ENCODE measurements at regions not wholly inside any gene's neighbourhood (a gene's known extent, or its start where the extent isn't known, plus 50 kb on each side); places are given as distances from the start of the nearest gene placed in this dataset.

DNA sequence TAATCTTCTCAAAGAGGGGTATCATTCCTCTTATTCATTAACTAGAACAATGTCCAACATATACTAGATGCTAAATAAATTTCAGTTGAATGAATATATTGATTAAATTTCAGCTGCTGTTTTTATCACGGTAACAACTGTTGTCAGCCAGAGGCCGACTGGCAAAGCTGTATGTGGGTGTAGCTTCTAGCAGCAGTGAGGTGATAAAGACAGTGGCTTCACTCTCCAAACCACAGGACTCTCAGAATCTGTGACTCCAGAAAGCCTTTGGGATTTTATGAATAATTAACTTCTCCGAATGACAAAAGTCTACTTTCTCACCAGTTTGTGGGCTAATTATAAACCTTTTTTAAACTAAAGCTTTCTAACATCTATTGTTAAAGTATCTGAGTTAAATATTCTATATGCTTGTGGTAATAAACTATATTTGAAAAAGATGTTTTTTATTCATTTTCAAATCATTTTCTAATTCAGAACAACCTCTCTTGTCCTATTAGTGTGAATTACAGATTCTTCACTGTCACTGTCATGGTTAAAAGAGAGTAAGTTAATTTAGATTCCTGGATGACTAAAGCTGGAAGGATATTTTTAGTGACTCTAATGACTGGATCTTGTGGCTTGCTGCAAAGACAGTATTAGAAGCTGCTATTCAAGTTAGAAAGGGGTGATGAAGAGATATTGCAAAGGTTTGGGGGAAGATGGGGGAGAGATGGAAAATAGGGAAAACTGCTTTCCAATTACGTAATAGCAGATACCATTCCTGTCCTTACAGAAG, 796.4 kb upstream of the ARPP21 start:
- Mint-ChIP-seq H3K27ac (no peak overlapping the region), H3K4me1 (ENCODE audit: unreplicated experiment) (peaks cover 16% of the 10 kb centered on the region), H3K36me3 (no peaks in the 10 kb centered on the region), H3K4me3 (no peak overlapping the region), H3K9me3 (peaks cover 5% of the 10 kb centered on the region), H3K27me3 (peaks cover 32% of the 10 kb centered on the region)
- DNase-seq (ENCODE audit: extremely low spot score, unreplicated experiment): no peak
- TF ChIP-seq, protein P1, sequence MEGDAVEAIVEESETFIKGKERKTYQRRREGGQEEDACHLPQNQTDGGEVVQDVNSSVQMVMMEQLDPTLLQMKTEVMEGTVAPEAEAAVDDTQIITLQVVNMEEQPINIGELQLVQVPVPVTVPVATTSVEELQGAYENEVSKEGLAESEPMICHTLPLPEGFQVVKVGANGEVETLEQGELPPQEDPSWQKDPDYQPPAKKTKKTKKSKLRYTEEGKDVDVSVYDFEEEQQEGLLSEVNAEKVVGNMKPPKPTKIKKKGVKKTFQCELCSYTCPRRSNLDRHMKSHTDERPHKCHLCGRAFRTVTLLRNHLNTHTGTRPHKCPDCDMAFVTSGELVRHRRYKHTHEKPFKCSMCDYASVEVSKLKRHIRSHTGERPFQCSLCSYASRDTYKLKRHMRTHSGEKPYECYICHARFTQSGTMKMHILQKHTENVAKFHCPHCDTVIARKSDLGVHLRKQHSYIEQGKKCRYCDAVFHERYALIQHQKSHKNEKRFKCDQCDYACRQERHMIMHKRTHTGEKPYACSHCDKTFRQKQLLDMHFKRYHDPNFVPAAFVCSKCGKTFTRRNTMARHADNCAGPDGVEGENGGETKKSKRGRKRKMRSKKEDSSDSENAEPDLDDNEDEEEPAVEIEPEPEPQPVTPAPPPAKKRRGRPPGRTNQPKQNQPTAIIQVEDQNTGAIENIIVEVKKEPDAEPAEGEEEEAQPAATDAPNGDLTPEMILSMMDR (conservative IDR thresholded peaks at IDR 0.05): no peak

DNA sequence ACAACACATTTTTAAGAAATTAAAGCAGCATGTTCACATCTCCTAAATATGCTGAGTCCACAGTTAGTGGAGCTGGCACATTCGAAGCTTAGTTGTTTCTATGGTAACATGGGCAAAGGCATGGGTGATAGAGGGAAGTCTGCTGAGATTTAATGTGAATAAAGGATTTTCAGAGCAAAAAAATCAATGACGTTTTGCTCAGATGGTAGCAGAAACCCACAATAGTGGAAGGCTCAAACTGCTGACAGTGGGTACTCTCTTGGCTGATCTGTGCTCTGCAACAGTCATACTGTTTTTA, 795.1 kb upstream of the ARPP21 start:
- Mint-ChIP-seq H3K9me3 (no peaks in the 10 kb centered on the region), H3K36me3 (no peaks in the 10 kb centered on the region), H3K4me3 (no peak overlapping the region), H3K27ac (no peak overlapping the region), H3K27me3 (peaks cover 34% of the 10 kb centered on the region), H3K4me1 (ENCODE audit: unreplicated experiment) (peaks cover 17% of the 10 kb centered on the region)
- no peak for DNase-seq (ENCODE audit: extremely low spot score, unreplicated experiment)
- TF ChIP-seq, protein P1 (conservative IDR thresholded peaks at IDR 0.05): no peak

DNA sequence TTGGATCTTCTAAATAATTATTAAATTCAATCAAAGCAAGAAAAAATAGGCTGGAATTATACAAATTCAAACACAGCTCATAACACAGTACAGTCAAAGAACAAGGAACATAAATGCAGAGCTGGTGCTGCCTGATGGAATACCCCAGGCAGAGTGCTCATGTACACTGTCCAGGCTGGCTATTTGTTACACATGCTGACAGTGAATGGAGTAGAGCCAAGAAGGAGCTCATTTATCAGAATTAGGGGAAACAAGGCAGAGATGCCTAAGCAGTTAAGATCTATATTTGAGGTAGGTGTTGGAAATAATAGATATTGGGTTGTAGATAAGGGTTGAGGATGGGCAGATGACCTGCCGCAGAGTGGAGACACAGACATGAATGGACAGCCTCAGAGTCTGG, 788.2 kb upstream of the ARPP21 start:
- H3K27ac Mint-ChIP-seq: no peak overlapping the region
- no peak for DNase-seq (ENCODE audit: extremely low spot score, unreplicated experiment)
- peaks cover 5% of the 10 kb centered on the region for H3K4me1 Mint-ChIP-seq (ENCODE audit: unreplicated experiment)
- TF ChIP-seq, protein P1 (conservative IDR thresholded peaks at IDR 0.05): no peak
- H3K9me3 Mint-ChIP-seq: no peaks in the 10 kb centered on the region
- peaks cover 22% of the 10 kb centered on the region for H3K27me3 Mint-ChIP-seq
- H3K36me3 Mint-ChIP-seq: no peaks in the 10 kb centered on the region
- no peak overlapping the region for H3K4me3 Mint-ChIP-seq

DNA sequence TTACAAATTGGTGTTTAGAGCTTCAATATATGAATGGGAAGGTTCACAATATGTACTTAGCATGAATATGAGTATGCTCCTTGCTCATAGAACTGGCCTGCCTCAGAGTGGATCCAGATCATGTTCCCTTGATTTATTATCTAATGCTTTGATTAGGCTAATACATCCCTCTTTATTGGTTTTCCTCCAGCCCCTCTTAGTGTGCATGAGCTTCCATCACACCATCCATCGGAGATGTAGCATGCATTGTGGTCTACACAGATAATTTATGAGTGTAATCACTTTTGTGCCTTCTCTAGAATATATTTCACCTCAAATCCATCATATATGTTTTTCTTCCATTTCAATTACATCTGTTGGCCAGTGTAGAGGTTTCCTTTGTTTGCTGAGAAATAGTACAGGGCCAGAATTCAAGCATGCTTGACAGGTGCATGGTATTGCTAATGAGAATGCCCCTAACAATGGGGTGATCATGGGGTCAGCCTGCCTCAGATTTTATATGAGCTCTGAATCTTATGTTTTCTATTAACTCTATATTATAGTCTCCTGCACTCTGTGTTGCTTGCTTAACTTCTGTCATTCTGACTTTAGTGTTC, 786.4 kb upstream of the ARPP21 start:
- no peaks in the 10 kb centered on the region for H3K9me3 Mint-ChIP-seq
- no peak for DNase-seq (ENCODE audit: extremely low spot score, unreplicated experiment)
- TF ChIP-seq, protein P1 (conservative IDR thresholded peaks at IDR 0.05): no peak
- no peak overlapping the region for H3K27ac Mint-ChIP-seq
- H3K4me3 Mint-ChIP-seq: no peak overlapping the region
- H3K36me3 Mint-ChIP-seq: no peaks in the 10 kb centered on the region
- H3K27me3 Mint-ChIP-seq: peaks cover 12% of the 10 kb centered on the region
- H3K4me1 Mint-ChIP-seq (ENCODE audit: unreplicated experiment): peaks cover 11% of the 10 kb centered on the region

DNA sequence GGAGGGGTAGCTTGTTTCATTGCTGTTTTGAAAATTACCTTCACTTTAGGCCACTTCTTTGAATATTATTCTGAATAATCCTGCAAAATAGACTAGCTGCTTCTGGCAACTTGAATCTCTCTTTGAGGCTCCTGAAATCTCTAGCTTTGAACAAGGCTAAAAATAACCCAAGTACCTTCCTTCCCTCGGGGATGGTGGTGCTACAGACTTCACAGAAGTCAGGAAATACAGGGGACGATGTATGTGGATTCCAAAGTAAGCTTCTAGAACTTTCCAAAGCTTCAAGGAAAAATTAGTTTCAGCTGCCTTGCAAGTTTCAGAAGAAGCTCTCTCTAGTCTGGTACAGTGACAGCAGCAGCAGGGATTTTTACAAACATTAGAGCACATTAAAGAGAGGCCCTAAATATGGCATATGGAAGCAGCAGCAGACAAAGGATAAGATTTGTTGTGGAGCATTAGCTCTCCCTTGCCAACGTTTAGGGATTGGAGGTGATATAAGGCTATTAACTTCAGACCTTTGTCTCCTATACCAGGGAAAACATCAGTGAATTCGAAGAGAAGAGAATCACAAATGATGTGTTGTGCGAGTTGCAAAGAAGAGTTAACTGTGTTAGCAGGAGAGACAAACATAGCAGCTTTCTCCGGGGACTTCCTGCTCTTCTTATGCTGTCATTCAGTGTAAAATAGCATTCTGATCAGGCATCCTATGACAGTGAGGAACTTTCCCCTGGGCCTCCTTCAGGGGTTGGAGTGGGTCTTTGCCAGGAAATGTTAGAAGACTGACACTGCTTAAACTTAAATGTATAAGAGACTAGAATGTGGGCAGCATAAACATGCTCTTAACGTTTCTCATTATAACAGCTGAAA, 783.0 kb upstream of the ARPP21 start:
- H3K27ac Mint-ChIP-seq: no peak overlapping the region
- TF ChIP-seq, protein P1 (conservative IDR thresholded peaks at IDR 0.05): no peak
- DNase-seq (ENCODE audit: extremely low spot score, unreplicated experiment): no peak
- H3K4me3 Mint-ChIP-seq: no peak overlapping the region
- H3K36me3 Mint-ChIP-seq: no peaks in the 10 kb centered on the region
- H3K4me1 Mint-ChIP-seq (ENCODE audit: unreplicated experiment): peaks cover 7% of the 10 kb centered on the region
- no peaks in the 10 kb centered on the region for H3K9me3 Mint-ChIP-seq
- peaks cover 8% of the 10 kb centered on the region for H3K27me3 Mint-ChIP-seq

Data from type B pancreatic cell (in vitro differentiated cells).